OCI-LY1 (cell line): ENCODE measurements at regions not wholly inside any gene's neighbourhood (a gene's known extent, or its start where the extent isn't known, plus 50 kb on each side); places are given as distances from the start of the nearest gene placed in this dataset.

Experiments used
- CTCF ChIP-seq: fragments of 200-600 bp; sonication (generic), shearing (Covaris generic); IDR thresholded peaks from 2 replicates; pipeline ENCODE4 v1.5.1; 2017; ENCODE audit warnings: mild to moderate bottlenecking, antibody characterized with exemption, low read length, moderate library complexity, mixed read lengths
- EZH2 ChIP-seq: fragments of 200-600 bp; sonication (generic), shearing (Covaris generic); IDR thresholded peaks from 2 replicates; pipeline ENCODE4 v1.8.0; 2017; ENCODE audit warnings: borderline replicate concordance, mixed run types, mild to moderate bottlenecking, antibody characterized with exemption, low read length, moderate library complexity, mixed read lengths

- TF ChIP-seq EZH2 (no peak), CTCF (no peak)
Measured at GRCh38 chr14:97960436-97960835, 1163.3 kb downstream of the VRK1 start.
